ENCODE measurements at regions not wholly inside any gene's neighbourhood (a gene's known extent, or its start where the extent isn't known, plus 50 kb on each side); places are given as distances from the start of the nearest gene placed in this dataset.

DNA sequence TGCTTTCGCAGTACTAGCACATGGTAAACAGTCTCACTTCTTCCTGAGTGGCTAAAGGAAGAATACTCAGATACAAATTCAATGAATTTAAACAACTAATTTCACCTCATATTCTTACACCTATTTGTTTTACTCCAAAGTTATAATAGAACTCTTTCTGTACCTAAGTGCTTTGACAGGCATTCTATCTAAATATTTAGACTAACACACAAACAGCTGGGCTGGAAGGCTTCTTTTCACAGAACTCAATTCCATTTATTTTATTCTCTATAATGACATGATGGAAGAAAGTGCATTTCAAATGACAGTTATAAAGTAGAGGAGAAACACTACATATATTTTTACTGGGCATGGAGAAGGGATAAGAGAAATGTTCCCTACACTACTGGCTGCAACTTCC, 384.9 kb upstream of the SPTLC3 start:
- ChIA-PET CTCF (no interaction called here), POLR2A (no interaction called here)
- Histone ChIP-seq H3K36me3 (ENCODE audit: control insufficient read depth in 2 of 2, insufficient read depth in 1 of 2, low read length in 2 of 2) (no peaks in the 10 kb centered on the region), H3K9me3 (ENCODE audit: control insufficient read depth, insufficient read depth, low read depth, low read length) (no peaks in the 10 kb centered on the region), H3K4me1 (ENCODE audit: control insufficient read depth, insufficient read depth, low read length) (no peaks in the 10 kb centered on the region), H3K27ac (ENCODE audit: extremely low read depth, low read depth, low read length) (no peak overlapping the region), H3K4me3 (ENCODE audit: low read depth, low read length) (no peak overlapping the region)
- TF ChIP-seq, protein P1, sequence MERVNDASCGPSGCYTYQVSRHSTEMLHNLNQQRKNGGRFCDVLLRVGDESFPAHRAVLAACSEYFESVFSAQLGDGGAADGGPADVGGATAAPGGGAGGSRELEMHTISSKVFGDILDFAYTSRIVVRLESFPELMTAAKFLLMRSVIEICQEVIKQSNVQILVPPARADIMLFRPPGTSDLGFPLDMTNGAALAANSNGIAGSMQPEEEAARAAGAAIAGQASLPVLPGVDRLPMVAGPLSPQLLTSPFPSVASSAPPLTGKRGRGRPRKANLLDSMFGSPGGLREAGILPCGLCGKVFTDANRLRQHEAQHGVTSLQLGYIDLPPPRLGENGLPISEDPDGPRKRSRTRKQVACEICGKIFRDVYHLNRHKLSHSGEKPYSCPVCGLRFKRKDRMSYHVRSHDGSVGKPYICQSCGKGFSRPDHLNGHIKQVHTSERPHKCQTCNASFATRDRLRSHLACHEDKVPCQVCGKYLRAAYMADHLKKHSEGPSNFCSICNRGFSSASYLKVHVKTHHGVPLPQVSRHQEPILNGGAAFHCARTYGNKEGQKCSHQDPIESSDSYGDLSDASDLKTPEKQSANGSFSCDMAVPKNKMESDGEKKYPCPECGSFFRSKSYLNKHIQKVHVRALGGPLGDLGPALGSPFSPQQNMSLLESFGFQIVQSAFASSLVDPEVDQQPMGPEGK (tag by site-specific recombination; IDR thresholded peaks at IDR 0.05): no peak

DNA sequence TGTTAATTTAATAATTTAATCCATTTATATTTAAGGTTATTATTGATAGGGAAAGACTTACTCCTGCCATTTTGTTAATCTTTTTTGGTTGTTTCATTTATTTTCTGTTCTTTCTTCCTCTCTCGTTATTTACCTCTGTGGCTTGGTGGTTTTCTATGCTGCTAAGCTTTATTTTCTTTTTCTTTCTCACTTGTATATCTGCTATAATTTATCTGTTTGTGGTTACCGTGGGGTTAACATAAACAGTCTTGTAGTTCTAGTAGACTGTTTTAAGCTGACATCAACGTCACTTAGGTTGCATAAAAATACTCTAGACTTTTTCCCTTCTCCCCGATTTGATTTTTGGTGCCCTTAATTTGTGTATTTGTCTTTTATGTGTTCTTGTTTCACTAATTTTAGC, 381.3 kb upstream of the SPTLC3 start:
- H3K4me3 ChIP-seq (ENCODE audit: low read depth, low read length): no peak overlapping the region
- no peaks in the 10 kb centered on the region for H3K9me3 ChIP-seq (ENCODE audit: control insufficient read depth, insufficient read depth, low read depth, low read length)
- H3K36me3 ChIP-seq (ENCODE audit: control insufficient read depth in 2 of 2, insufficient read depth in 1 of 2, low read length in 2 of 2): no peaks in the 10 kb centered on the region
- ChIA-PET CTCF (interaction anchor here (1.0 kb wide), 1 partner anchor 34 kb away, joined by 3 read pairs; no protein-coding TSS in a partner anchor), POLR2A (no interaction called here)
- H3K4me1 ChIP-seq (ENCODE audit: control insufficient read depth, insufficient read depth, low read length): no peaks in the 10 kb centered on the region
- no peak overlapping the region for H3K27ac ChIP-seq (ENCODE audit: extremely low read depth, low read depth, low read length)
- TF ChIP-seq GLIS1 (tag by site-specific recombination; IDR thresholded peaks at IDR 0.05) (no peak), ZNF707 (tag by site-specific recombination; IDR thresholded peaks at IDR 0.05) (no peak), ZNF626 (tag by site-specific recombination; IDR thresholded peaks at IDR 0.05) (no peak), ZNF354C (tag by site-specific recombination; IDR thresholded peaks at IDR 0.05; ENCODE audit: borderline replicate concordance, low read depth) (no peak), BCL11B (tag by site-specific recombination; IDR thresholded peaks at IDR 0.05; ENCODE audit: low read depth) (no peak), ZNF677 (tag by site-specific recombination; IDR thresholded peaks at IDR 0.05) (no peak)

DNA sequence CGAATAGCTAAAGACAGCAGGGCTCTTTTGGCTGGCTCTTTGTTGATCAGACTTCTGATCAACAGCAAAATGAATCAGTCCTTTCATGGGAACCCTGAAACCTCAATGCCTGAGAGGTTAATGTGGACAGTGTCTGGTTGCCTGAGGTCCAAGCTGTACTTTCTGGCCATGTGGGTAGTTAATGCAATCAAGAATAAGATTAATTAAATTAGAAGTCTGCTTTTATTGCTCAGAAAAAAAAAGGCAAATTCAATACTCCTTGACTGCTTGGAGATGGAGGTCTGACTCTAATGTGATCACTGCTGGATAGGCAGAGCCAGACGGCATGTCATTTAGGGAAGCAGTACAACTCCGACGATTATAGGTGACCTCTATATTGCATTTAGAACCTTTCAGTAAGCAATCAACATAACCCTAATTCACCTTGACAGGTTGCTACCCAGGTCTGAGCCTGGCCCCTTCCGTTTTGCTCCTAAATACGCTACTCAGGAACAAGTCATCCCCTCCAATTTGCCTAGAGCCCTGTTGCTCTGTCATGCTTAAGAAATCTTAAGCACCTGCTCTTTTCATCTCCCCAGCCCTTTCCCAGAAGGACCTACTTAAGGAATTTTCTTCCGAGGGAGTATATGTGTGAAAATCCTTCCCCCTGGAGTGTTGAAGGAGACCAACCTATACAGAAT, 370.0 kb upstream of the SPTLC3 start:
- no peaks in the 10 kb centered on the region for H3K4me1 ChIP-seq (ENCODE audit: control insufficient read depth, insufficient read depth, low read length)
- TF ChIP-seq ZNF157 (tag by site-specific recombination; IDR thresholded peaks at IDR 0.05): no peak
- ChIA-PET POLR2A (no interaction called here), CTCF (no interaction called here)
- no peak overlapping the region for H3K4me3 ChIP-seq (ENCODE audit: low read depth, low read length)
- H3K9me3 ChIP-seq (ENCODE audit: control insufficient read depth, insufficient read depth, low read depth, low read length): no peaks in the 10 kb centered on the region
- H3K36me3 ChIP-seq (ENCODE audit: control insufficient read depth in 2 of 2, insufficient read depth in 1 of 2, low read length in 2 of 2): no peaks in the 10 kb centered on the region
- no peak overlapping the region for H3K27ac ChIP-seq (ENCODE audit: extremely low read depth, low read depth, low read length)

DNA sequence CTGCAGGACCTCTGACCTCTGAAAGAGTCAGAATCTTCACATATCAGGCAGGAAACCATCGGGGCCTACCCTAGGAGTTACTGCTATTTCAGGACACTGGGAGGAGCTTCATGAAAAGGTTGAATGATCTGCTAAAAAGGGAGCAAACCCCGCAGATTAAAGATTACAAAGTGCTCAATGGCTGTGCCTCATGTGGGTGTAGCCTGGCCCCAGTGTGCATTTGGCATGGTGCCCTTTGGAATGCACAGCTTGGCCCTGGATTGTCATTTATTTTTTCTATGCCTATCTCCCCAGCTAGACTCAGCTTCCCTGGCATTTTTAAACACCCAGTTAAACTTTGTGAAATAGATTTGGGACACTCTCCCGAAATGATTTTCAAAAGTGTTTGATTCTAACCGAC, 368.5 kb upstream of the SPTLC3 start:
- no peaks in the 10 kb centered on the region for H3K9me3 ChIP-seq (ENCODE audit: control insufficient read depth, insufficient read depth, low read depth, low read length)
- TF ChIP-seq ZBTB17 (tag by site-specific recombination; IDR thresholded peaks at IDR 0.05) (no peak), ZBTB21 (tag by site-specific recombination; IDR thresholded peaks at IDR 0.05) (no peak), ZNF571 (tag by site-specific recombination; IDR thresholded peaks at IDR 0.05) (no peak), ZNF214 (tag by site-specific recombination; IDR thresholded peaks at IDR 0.05; ENCODE audit: borderline replicate concordance) (no peak), ZNF501 (tag by site-specific recombination; IDR thresholded peaks at IDR 0.05) (no peak), ZNF433 (tag by site-specific recombination; IDR thresholded peaks at IDR 0.05; ENCODE audit: low read depth) (no peak), ZFP69B (tag by site-specific recombination; IDR thresholded peaks at IDR 0.05) (no peak), ZNF585B (tag by site-specific recombination; IDR thresholded peaks at IDR 0.05) (no peak)
- TF ChIP-seq, protein P2, sequence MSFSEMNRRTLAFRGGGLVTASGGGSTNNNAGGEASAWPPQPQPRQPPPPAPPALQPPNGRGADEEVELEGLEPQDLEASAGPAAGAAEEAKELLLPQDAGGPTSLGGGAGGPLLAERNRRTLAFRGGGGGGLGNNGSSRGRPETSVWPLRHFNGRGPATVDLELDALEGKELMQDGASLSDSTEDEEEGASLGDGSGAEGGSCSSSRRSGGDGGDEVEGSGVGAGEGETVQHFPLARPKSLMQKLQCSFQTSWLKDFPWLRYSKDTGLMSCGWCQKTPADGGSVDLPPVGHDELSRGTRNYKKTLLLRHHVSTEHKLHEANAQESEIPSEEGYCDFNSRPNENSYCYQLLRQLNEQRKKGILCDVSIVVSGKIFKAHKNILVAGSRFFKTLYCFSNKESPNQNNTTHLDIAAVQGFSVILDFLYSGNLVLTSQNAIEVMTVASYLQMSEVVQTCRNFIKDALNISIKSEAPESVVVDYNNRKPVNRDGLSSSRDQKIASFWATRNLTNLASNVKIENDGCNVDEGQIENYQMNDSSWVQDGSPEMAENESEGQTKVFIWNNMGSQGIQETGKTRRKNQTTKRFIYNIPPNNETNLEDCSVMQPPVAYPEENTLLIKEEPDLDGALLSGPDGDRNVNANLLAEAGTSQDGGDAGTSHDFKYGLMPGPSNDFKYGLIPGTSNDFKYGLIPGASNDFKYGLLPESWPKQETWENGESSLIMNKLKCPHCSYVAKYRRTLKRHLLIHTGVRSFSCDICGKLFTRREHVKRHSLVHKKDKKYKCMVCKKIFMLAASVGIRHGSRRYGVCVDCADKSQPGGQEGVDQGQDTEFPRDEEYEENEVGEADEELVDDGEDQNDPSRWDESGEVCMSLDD (tag by site-specific recombination; IDR thresholded peaks at IDR 0.05): no peak
- no peaks in the 10 kb centered on the region for H3K36me3 ChIP-seq (ENCODE audit: control insufficient read depth in 2 of 2, insufficient read depth in 1 of 2, low read length in 2 of 2)
- H3K27ac ChIP-seq (ENCODE audit: extremely low read depth, low read depth, low read length): no peak overlapping the region
- H3K4me3 ChIP-seq (ENCODE audit: low read depth, low read length): no peak overlapping the region
- POLR2A ChIA-PET: no interaction called here
- H3K4me1 ChIP-seq (ENCODE audit: control insufficient read depth, insufficient read depth, low read length): no peaks in the 10 kb centered on the region
- CTCF ChIA-PET: interaction anchor here (0.5 to 0.7 kb wide), 2 partner anchors 21 to 173 kb away, joined by 3 to 4 read pairs; no protein-coding TSS in a partner anchor
